GM12873 (cell line): ENCODE measurements at regions not wholly inside any gene's neighbourhood (a gene's known extent, or its start where the extent isn't known, plus 50 kb on each side); places are given as distances from the start of the nearest gene placed in this dataset.

ENCODE experiments used
- TF ChIP-seq, protein P1 (sequence below): IDR thresholded peaks from 2 replicates; pipeline ENCODE4 v1.5.1; 2012; ENCODE audit warnings: low read depth, mild to moderate bottlenecking, moderate library complexity, low read length, control low read depth; ENCODE audit not compliant: insufficient read depth; ENCODE audit errors: missing control alignments

GRCh38 chr1:65632235-65632634 lies 160.5 kb upstream of the PDE4B start:
- TF ChIP-seq, protein P1, sequence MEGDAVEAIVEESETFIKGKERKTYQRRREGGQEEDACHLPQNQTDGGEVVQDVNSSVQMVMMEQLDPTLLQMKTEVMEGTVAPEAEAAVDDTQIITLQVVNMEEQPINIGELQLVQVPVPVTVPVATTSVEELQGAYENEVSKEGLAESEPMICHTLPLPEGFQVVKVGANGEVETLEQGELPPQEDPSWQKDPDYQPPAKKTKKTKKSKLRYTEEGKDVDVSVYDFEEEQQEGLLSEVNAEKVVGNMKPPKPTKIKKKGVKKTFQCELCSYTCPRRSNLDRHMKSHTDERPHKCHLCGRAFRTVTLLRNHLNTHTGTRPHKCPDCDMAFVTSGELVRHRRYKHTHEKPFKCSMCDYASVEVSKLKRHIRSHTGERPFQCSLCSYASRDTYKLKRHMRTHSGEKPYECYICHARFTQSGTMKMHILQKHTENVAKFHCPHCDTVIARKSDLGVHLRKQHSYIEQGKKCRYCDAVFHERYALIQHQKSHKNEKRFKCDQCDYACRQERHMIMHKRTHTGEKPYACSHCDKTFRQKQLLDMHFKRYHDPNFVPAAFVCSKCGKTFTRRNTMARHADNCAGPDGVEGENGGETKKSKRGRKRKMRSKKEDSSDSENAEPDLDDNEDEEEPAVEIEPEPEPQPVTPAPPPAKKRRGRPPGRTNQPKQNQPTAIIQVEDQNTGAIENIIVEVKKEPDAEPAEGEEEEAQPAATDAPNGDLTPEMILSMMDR: no peak

GRCh38 chr1:65640046-65640445 lies 152.6 kb upstream of the PDE4B start:
- TF ChIP-seq, protein P1: no peak

- TF ChIP-seq, protein P1: no peak
Observed at GRCh38 chr1:65650682-65651081, 142.0 kb upstream of the PDE4B start.

- TF ChIP-seq, protein P1: no peak
Observed at GRCh38 chr1:65658122-65658521, 134.6 kb upstream of the PDE4B start.

- TF ChIP-seq, protein P1: no peak
Observed at GRCh38 chr1:65668368-65668767, 124.3 kb upstream of the PDE4B start.

GRCh38 chr1:65670518-65670917 lies 122.2 kb upstream of the PDE4B start:
- TF ChIP-seq, protein P1: no peak

DNA sequence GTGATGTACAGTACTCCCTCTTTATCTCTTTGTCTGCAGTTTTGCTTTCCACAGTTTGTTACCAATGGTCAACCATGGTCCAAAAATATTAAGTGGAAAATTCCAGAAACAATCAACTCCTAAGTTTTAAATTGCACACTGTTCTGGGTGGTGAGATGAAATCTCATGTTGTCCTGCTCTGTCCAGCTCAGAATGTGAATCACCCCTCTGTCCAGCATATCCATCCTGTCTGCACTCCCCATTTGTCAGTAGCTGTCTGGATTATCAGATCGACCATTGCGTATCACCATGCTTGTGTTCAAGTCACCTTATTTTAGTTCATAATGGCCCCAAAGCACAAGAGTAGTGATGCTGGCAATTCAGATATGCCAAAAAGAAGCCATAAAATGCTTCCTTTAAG lies 118.2 kb upstream of the PDE4B start:
- TF ChIP-seq, protein P1: no peak
